Ammon's horn (tissue), 1 donor: ENCODE measurements at regions not wholly inside any gene's neighbourhood (a gene's known extent, or its start where the extent isn't known, plus 50 kb on each side); places are given as distances from the start of the nearest gene placed in this dataset.
A peak's percentile ranks its signal among the peaks of the same experiment; 100 is the strongest.

Experiments used
- DNase-seq: peaks from one replicate; pipeline ENCODE4 v3.0.0-alpha.2; 2016; ENCODE audit warnings: low spot score

DNA sequence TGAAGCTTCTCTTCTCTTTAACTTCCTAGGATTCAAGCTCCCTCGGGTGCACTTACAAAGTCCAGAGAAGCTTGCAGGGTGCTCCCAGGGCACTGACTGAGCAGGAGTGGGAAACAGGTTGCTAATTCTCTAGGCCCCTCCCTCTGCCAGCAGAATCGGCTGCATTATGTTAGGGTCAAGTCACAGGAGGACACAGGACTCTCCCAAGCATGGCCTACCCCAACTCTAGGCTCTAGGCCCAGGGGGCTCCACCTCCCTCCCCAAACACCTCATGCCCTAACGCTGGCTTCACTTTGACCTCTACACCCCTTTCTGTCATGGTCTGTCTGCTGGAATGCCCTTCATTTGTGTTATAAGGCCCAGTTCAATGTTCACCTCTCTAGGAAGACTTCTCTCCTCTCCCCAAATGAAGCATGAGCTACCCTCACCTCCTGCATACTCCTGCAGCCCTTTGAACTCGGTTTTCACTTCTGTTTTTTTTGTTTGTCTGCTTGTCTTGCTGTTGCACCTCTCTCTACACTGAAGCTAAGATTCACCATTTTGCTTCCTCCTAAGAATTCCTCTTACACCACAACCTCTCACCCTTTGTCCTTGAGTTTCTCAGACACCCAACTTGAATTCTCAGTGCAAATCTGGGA lies 521.8 kb upstream of the ID2 start:
- DNase-seq: no peak

DNA sequence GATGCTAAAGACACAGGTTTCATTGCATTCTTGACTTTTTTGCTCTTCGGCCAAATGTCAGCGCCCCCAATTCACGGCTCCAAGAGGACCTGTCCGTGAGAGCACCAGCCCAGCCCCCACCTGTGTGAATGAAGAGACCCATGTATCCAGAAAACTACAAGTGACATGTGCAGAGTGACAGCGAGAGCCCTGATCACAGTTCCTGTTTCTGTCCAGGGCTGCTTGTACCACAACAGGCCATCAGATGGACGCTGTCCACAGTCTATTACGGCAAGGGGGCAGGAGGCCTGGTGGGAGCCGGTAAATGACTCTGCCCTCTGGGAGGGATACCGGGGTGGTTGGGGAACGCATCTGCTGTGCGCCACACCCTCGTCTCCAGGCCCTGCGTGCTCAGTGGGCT lies 520.9 kb upstream of the ID2 start:
- DNase-seq: no peak

DNA sequence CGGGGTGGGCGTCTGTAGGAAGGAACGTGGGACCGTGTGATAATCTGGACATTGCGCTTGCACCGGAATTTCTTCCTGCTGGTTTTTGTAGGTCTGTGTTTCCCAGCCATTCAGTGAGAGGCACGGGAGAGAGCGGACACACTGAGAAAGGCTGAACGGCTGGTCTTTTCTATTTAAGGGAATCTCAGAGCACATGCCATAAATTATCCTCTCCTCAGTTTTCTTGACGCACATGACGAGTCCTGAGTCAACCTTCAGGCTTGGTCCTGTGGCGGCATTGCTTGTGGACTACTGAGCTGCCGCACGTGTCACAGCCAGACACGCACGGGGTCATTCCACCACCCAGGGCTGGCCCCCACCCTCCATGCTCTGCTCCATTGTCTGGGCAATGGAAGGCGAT lies 519.3 kb upstream of the ID2 start:
- DNase-seq: no peak

DNA sequence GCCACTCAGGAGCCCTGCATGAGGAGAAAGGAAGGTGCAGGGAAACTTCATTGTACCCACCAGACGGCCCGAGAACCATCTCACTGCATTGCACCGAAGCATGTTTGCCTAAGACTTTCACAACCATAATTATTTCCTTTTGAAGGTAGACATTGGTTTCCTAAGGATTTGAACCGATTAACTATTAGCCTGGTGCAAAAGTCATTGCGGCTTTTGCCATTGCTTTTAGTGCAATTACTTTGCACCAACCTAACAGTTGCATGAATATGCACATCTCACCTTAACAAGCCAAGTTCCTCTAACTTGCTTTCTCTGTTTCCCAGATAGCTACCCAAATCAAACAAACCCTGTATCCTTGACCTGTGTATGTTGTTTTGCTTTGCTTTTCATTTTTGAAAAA lies 516.3 kb upstream of the ID2 start:
- no peak for DNase-seq

DNA sequence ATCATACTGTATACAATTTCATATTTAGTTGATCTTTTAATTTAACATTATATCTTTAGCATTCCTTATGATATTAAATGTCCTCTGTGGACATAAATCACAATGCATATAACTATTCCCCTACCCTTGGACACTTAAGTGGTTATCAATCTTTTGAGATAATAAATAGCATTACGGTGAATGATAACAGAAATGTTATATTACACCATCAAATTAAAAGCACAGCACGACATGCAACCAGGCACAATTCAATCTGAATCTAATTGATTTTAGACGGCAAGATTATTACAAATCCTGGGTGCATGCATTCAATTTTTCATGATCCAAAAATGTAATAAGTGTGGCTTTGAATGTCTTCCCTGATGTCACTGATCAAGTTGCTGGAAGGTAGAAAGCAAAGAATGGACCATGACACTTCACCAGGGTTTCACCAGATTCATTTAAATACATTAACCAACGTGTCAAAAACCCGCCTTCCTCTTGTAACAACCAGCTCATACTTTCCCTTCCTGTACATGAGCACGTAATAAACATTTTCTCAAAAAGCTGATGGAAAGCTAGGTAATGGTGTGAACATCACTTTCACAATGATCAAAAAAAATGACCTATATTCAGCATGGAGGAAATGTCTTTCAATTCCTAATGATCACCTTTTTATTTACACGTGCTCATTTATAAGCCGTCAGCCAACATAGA lies 513.7 kb upstream of the ID2 start:
- DNase-seq: no peak

DNA sequence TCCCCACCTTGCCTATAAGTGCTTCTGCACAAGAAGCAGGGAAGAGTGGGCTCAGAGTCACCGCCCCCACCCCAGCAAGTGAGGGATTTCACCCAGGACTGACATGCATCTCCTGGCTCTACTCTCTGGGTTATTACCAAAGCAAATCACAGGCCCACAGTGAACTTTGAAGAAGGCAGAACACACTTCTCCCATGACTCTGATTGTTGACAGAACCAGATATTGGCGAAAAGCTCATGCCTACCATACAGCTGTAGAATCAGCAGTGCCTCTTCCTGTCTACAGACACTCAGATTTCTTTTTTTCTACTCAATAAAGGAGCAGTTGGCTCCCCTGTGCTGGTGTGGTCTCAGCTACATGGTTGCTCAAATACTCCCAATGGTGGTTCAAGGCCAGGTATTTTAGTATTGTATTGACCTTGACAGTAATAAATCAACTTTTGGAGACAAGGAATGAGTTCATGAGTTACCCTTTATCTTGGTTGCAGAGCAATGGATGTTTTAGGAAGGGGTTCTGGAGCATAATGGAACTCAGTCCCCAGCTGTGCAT lies 512.9 kb upstream of the ID2 start:
- no peak for DNase-seq

DNA sequence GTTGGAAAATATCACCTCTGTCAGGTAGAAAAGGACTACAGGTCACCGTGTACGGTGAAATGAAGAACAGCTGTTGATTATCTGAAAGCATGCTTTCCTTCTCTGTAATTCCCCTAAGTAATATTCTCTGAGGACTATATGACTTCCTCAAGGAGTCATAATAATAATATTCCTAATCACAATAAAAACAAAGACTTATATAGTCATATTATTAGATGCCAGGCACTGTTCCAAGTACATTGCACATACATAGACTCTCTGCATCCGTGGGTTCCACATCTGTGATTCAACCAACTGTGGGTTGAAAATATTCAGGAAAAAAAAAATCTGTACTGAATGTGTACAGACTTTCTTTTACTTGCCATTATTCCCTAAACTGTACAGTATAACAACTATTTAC lies 512.4 kb upstream of the ID2 start:
- DNase-seq: no peak

DNA sequence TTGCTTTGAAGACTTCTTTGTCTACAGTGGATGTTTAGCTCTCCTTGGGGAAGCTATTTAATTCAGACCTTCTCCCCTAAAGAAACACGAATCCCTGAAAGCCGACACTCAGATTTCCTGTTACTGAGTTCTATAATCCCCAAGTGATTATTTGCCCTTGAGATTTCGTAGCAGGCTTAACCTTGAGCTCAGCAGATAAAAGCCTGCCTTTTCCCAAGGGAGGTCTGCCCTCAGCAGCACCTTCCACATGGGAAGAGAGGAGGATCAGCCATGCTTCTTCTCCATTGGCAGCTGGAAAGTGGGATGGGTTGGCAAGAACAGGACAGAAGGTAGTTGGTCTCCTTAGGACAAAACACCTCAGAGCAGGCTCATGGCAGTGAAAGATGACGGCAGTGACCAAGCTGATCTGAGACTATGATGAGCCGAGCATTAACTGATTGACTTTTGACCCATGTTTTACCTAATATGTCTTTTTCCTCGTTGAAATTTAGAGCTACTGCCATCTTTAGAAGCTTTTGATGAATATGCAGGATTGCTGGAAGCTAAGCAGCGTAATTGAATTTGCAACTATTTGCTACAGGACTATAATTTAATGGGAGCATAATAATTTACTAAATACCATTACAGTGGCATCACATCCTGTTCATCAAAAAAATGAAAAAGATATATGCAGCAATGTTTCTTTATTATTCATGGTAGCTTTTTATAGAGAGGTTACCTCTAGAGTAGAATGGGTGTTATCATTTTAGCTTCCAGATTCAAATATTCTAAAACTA lies 511.1 kb upstream of the ID2 start:
- no peak for DNase-seq

DNA sequence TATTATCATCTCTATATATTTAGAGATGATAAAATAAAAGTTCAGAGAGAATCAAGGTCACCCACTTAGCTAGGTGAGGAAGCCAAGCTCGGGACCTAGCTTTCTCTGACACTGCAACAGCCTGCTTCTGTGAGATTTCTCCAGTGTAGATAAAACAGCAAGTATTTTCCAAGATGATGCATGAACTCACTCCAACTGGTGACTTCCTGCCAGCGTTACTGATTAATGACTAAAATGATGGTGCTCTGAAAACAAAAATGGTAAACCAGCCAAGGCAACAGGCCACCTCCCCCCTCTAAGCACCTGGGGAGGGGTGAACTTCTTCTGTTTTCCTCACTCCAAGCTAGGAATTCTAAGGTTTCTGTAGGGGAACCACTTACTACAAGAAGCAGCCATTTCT lies 510.2 kb upstream of the ID2 start:
- no peak for DNase-seq

DNA sequence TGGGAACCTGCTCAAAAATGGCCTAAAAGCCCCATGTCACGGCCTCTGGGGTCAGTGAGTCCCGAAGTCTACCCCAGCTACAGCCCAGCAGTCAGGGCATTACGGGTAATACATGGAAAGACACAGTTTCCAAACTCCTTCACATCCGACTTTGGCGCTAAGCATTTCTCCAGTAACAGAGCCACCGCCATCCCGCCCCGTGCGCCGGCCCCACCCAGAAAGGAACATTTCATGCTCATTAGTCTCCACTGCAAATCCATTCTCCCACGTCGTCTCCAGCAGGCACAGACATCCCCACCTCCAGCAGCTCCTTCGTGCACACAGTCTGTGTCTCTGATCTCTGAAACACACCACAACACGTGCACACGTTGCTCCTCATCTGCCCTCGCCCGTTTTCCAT lies 509.2 kb upstream of the ID2 start:
- DNase-seq: no peak

DNA sequence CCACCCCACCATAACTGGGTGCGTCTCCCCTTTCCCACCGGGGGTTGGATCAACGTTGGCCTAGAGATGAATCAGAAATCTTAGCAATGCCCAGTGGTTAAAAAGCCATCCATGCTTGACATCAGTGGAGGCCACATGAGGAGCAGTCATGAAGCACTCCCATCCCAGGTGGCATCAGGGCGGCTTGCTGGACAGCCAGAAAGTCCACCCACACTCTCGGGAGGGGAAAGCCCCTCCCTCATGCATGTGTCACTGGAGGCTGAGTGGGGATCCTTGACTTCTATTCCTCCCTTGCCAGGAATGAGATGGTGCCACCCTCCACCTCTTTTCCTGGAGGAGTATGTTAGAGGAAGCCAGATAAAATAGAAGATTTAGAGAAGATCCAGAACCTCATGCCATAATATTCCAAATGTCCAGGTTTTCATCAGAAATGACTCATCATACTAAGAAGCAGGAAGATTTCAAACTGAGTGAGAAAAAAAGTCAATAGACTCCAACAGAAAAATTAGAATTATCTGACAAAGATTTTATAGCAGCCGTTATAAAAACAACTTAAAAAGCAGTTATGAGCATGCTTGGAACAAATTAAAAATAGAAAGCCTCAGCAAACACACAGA lies 507.1 kb upstream of the ID2 start:
- no peak for DNase-seq

DNA sequence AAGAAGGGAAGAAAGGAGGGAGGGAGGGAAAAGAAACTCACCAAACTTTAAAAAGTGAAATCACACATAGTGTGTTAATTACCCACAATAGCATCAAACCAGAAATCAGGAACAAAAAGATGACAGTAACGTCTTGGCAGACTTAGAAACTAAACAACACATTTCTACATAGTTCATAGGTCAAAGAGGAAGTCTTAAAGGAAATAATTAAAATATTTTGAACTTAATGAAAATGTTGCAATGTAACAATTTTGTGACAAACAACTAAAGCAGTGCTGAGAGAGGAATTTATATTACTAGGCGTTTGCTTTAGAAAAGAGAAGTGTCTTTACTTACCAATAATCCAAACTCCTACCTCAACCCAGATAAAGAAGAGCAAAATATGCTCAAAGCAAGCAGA lies 505.0 kb upstream of the ID2 start:
- DNase-seq: no peak

DNA sequence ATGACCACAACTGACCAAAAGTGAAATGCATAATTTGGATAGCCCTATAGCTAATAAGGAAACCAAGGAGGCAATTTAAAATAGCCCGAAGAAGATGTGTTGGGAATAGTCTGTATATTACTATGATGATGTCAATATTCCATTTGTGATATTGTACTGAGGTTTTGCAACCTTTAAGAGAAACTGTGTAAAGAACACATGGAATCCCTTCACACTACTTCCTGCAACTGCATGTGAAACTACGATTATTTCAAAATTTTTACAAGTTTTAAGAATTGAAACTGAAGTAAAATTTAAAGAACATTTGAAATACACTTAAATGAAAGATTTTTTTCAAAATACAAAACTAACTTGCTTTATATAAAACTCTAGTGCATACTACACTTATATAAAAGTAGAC lies 504.3 kb upstream of the ID2 start:
- no peak for DNase-seq

DNA sequence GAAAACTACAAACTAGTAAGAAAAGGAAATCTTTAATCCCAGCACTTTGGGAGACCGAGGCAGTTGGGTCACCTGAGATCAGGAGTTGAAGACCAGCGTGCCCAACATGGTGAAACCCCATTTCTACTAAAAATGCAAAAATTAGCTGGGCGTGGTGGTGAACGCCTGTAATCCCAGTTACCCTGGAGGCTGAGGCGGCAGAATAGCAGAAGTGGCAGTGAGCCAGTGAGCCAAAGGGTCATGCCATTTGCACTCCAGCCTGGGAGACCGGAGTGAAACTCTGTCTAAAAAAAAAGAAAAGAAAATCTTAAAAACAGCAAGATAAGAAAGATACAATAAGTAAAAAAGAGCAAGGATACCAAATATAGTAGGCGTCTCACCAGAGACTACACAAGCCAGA lies 502.9 kb upstream of the ID2 start:
- DNase-seq: no peak

DNA sequence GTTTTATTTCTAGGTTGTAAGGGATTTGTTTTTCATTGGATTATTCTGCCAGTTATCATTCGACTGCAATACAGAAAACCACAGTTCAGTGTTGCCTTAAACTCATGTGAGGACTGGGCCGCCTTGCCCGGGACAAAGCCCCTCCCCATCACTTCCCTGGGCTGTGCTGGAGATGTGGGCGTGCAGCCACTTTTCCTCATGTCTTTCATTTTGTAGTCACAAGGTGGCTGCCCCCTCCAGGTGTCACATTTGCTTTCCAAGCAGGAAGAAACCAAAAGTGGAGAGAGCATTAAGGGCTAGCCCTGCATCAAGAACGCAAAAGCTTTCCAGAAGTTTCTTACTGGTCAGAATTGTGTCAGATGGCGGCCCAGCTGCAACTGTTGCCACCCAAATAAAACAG lies 492.5 kb upstream of the ID2 start:
- no peak for DNase-seq

DNA sequence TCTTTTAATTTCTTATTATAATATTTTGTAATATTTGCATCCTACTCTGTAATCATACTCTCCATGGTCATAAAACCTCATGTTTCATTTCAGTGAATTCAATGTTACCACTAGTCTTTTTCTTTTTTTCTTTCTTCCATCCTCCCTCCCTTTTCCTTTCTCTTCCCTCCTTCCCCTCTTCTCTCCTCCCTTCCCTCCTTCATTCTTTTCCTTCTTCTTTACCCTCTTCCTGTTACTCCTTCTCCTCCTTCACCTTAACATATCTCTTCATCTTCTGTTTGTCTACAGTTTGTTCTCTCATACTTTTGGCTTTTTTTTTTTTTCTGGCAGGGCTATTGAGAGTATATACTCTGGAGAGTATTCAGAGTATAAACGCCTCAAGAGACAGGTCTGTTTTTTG lies 491.6 kb upstream of the ID2 start:
- DNase-seq: no peak

DNA sequence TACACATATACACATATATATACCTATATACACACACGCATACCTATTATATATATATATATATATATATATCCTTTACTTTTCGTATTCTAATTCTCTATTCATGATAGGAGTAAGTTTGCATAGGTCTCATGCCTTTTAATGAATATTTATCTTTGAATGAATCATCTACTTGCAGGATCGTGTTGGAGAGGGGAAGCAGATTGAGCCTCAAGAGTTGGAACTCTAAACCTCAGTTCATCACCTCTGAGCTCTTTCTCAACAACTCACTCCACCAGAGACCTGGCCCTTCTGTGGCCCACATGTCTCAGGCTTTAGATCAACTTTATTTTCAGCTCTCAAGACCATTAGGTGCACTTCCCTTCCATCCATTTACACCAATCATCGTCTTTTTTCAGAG lies 490.4 kb upstream of the ID2 start:
- no peak for DNase-seq

DNA sequence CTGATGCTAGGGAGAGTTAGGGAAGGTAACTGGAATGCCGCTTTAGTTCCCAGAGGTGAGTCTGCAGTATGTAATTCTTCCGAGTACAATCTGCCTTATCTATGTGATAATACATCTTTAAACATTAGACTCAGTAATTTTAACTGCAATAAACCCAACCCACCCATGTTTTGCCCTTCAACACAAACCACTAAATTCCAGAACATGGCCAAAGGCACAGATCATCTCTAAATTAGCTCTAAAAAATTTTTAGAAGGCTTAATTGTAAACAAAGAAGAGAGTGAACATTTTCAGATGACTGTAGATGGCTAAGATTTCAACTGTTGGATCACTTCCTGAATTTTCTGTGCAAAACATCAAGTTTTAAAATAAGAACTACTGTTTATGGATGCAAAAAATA lies 488.7 kb upstream of the ID2 start:
- no peak for DNase-seq

DNA sequence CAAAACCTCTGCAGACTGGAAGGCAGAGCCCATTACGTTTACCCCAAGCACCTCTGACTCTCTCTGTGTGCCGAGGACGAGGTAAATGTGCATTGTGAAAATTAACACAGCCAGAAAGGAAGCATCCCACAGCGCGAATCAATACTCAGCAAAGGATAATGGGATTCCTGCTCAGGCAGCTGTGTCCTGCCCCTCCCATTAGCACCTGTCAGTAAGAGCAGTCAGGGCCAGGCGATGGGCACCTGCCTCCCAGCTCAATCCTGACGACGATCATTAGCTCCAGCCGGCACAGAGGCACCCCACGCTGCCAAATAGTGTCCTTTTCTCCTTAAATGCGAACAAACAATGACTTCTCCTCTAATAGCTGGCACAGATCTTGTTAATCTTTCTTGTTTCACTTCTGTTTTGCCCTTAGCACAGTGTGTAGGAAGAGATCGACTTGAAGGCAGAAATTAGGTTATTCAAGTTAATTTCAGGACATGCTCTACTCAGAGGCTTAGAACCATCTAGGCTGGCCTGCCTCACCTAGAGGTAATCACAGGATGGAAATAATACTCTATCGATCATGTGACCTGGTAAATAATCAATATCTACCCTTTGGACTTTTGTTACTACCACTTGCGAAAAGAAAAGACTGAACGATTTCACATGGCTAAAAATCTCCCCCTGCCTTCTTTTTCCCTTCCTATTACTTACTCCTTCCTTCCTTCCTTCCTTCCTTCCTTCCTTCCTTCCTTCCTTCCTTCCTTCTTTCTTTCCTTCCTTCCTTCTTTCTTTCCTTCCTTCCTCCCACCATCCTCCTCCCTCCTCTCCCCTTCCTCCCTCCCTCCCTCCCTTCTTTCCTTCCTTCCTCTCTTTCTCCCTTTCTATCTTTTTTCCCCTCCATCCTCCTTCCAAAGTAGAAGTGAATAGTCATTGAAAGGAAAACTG lies 487.9 kb upstream of the ID2 start:
- peak; percentile 24 for DNase-seq

DNA sequence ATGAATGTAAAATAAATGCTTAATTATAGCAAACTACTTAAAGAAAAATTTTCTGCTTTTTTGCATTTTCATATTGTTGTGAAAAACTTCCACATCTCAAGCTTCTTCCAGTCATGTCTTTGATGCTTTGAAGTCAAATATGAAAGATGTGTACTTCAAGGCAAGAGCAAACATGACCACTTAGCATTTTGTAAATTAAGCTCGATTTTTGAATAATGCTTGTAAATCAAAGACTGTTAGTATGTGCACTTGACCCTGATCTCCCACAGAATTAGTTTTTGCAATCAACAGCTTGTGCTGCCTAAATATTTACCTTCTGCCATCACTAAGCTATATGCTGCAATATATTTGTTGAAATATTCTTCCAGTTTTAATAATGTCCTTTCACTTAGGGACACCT lies 486.1 kb upstream of the ID2 start:
- DNase-seq: no peak

DNA sequence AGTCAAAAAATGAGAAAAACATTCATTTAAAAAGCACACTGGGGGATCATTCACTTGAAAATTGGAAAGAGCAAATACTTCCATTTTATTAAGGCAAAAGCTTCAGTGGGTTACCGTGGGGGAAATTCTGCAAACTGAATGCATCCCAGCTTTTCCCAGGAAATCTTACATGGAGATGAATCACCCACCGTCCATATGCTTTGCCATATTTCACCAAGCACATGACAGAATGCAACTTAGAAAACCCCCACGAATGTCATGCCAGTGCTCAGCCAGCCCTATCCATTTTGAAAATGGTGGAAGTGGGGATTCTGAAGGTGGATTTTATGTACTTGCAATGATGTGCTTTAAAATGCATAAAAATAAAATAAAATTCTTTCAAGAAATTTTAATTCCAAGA lies 485.5 kb upstream of the ID2 start:
- no peak for DNase-seq

DNA sequence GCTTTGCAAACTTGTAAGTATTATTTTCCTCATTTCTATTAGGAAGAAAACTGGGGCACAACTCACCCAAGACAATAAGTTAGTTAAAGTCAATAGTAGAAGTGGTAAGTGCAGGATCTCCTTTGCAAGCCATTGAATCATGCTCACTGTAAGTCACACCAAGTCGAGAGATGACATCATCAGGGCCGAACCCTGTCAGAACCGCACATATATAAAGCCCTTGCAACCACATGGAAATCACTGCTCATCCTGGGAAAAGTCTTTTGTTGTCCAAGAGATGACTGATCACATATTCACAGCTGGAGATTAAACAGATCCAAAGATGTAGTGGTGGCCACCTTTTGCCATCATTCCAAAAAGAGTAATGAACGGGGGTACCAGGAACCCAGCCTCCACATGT lies 484.8 kb upstream of the ID2 start:
- DNase-seq: no peak
